Upper lobe of right lung (tissue), 1 donor: ENCODE measurements at regions not wholly inside any gene's neighbourhood (a gene's known extent, or its start where the extent isn't known, plus 50 kb on each side); places are given as distances from the start of the nearest gene placed in this dataset.

Source experiments
- ATAC-seq: fragments of 200-7000 bp; cut with Tn5 transposase; one replicate; pipeline ENCODE4 v1.9.1; 2020; ENCODE audit warnings: mild to moderate bottlenecking, moderate library complexity
- DNase-seq: peaks from one replicate; pipeline ENCODE4 v3.0.0-alpha.2; 2020
- H3K27ac ChIP-seq: fragments of 200-600 bp; one replicate; pipeline ENCODE4 v1.8.0; 2022
- H3K27me3 ChIP-seq: fragments of 200-600 bp; one replicate; pipeline ENCODE4 v1.8.0; 2022; ENCODE audit warnings: mild to moderate bottlenecking
- H3K36me3 ChIP-seq: fragments of 200-600 bp; one replicate; pipeline ENCODE4 v1.8.0; 2022
- H3K4me1 ChIP-seq: fragments of 200-600 bp; one replicate; pipeline ENCODE4 v1.8.0; 2022
- H3K4me3 ChIP-seq: fragments of 200-600 bp; one replicate; pipeline ENCODE4 v1.8.0; 2022; ENCODE audit warnings: mild to moderate bottlenecking
- H3K9me3 ChIP-seq: fragments of 200-600 bp; one replicate; pipeline ENCODE4 v1.8.0; 2022
- intact Hi-C: fragments of 100-400 bp; cut with DNase I; formaldehyde crosslinking; loops from one replicate; pipeline ENCODE4 v1.11.0; 2022
- TF ChIP-seq, protein P1 (sequence below): fragments of 200-600 bp; IDR thresholded peaks from one replicate; pipeline ENCODE4 v1.8.0; 2022; ENCODE audit warnings: antibody characterized with exemption
- donor health status: DM: no; HTN: yes; CAD: no; lungs with severe emphysema.

DNA sequence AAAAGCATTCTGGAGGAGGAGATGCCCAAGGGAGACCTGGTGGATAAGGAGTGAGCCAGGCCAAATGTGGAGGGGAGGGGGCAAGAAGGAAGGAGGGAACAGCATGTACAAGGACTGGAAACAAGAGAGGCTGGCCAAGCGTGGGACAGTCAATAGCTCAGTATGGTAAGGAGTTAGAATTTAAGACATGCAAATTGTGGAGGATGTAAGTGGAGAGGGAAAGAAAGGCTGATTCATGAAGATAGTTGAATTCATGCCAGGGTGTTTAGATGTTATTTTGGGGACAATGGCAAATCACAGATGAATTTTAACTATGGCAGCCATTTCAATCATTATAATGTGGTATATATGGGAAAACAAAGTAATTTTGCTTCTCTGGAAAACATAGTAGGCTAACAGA is 462.3 kb downstream of the MEIS1 start:
- H3K27me3 ChIP-seq: no peaks in the 10 kb centered on the region
- no peak for ATAC-seq
- TF ChIP-seq, protein P1, sequence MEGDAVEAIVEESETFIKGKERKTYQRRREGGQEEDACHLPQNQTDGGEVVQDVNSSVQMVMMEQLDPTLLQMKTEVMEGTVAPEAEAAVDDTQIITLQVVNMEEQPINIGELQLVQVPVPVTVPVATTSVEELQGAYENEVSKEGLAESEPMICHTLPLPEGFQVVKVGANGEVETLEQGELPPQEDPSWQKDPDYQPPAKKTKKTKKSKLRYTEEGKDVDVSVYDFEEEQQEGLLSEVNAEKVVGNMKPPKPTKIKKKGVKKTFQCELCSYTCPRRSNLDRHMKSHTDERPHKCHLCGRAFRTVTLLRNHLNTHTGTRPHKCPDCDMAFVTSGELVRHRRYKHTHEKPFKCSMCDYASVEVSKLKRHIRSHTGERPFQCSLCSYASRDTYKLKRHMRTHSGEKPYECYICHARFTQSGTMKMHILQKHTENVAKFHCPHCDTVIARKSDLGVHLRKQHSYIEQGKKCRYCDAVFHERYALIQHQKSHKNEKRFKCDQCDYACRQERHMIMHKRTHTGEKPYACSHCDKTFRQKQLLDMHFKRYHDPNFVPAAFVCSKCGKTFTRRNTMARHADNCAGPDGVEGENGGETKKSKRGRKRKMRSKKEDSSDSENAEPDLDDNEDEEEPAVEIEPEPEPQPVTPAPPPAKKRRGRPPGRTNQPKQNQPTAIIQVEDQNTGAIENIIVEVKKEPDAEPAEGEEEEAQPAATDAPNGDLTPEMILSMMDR: no peak
- H3K4me3 ChIP-seq: no peak overlapping the region
- DNase-seq: no peak
- H3K9me3 ChIP-seq: no peaks in the 10 kb centered on the region
- no peaks in the 10 kb centered on the region for H3K36me3 ChIP-seq
- intact Hi-C loops: no loop called here
- H3K27ac ChIP-seq: no peak overlapping the region
- no peaks in the 10 kb centered on the region for H3K4me1 ChIP-seq

DNA sequence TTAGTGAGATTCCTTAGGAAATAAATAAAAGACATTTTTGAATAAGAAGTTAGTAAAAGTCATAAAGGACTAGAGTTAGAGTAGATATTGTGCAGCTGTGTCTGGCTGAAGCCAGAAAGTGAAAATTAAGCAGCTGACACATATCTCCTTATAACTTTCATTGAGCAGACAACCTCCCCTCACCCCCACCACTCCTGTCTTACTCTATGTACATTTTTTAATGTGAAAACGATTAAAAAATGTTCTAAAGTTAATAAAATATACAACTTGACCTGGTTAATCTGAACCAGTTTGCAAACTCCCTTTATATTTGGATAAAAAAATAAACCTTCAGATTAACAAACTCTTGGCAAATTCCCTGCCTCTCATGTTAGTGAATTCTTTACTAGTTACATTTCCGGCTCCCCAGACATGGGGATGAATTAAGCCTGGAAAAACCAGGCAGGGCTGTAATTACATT is 462.8 kb downstream of the MEIS1 start:
- Histone ChIP-seq H3K27ac (no peak overlapping the region), H3K4me1 (no peaks in the 10 kb centered on the region), H3K27me3 (no peaks in the 10 kb centered on the region), H3K4me3 (no peak overlapping the region), H3K36me3 (no peaks in the 10 kb centered on the region), H3K9me3 (no peaks in the 10 kb centered on the region)
- ATAC-seq (no peak), DNase-seq (no peak)
- intact Hi-C loops: no loop called here
- TF ChIP-seq, protein P1: no peak

DNA sequence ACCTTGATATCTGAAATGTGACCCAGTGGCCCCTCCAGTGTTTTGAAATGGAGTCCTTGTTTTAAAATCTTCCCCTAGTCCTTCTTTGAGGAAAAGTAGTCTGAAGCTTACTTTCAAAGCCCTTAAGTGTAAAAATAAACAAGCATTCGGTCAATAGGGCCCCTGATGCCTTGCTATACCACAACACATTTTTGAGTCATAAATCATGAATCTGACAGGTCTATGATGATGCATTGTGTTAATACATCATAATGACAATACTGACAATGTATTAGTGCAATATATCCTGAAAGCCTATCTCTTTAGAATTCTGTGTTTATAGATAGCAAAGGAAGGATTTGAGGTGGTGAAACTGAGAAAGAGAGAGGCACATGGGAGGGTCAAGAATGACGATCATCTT is 464.2 kb downstream of the MEIS1 start:
- no peaks in the 10 kb centered on the region for H3K36me3 ChIP-seq
- H3K27ac ChIP-seq: no peak overlapping the region
- H3K4me1 ChIP-seq: no peaks in the 10 kb centered on the region
- TF ChIP-seq, protein P1: no peak
- no peak overlapping the region for H3K4me3 ChIP-seq
- intact Hi-C loops: no loop called here
- no peak for DNase-seq
- no peaks in the 10 kb centered on the region for H3K27me3 ChIP-seq
- H3K9me3 ChIP-seq: no peaks in the 10 kb centered on the region
- ATAC-seq: no peak

DNA sequence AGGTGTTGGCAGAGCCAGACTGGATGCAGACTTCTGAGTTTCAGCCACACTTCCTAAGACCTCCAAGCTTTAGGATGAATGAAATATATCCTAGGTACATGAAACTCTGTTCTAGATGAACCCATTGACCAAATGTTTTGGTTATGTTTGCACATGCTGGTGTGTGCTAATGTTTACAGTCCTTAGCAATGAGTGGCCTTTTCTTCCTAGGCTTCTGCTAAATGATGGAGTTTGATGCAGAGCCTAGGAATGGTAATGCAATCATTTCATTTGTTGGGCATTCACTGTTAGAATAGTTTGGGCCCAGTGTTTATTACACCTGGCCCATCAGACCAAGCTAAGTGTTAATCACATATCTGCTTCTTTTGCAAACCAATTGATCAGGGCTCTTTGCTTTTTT is 464.7 kb downstream of the MEIS1 start:
- no peak for ATAC-seq
- Histone ChIP-seq H3K4me1 (no peaks in the 10 kb centered on the region), H3K36me3 (no peaks in the 10 kb centered on the region), H3K9me3 (no peaks in the 10 kb centered on the region), H3K27ac (no peak overlapping the region), H3K27me3 (no peaks in the 10 kb centered on the region), H3K4me3 (no peak overlapping the region)
- TF ChIP-seq, protein P1: no peak
- no peak for DNase-seq
- intact Hi-C loops: no loop called here

DNA sequence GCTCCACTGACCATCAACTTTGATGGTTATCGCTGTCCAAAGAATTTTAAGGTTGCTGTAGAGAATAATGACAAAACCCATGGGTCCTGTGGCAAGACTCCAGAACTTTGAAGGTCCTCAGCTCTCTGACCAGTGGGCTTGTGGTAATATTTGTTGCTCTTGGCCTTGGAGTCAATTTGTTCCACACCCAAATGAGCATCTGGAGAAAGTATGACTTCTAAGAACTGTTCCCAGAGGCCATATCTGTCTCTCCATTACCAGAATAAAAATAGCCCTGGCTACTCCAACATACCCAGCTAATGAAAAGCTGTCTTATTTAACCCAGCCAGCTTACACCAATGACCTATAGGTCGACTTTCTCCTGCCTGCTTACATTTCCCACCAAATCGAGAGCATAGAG is 466.4 kb downstream of the MEIS1 start:
- Histone ChIP-seq H3K9me3 (no peaks in the 10 kb centered on the region), H3K36me3 (no peaks in the 10 kb centered on the region), H3K4me3 (no peak overlapping the region), H3K27me3 (no peaks in the 10 kb centered on the region), H3K4me1 (no peaks in the 10 kb centered on the region), H3K27ac (no peak overlapping the region)
- TF ChIP-seq, protein P1: no peak
- DNase-seq (no peak), ATAC-seq (no peak)
- intact Hi-C loops: no loop called here

DNA sequence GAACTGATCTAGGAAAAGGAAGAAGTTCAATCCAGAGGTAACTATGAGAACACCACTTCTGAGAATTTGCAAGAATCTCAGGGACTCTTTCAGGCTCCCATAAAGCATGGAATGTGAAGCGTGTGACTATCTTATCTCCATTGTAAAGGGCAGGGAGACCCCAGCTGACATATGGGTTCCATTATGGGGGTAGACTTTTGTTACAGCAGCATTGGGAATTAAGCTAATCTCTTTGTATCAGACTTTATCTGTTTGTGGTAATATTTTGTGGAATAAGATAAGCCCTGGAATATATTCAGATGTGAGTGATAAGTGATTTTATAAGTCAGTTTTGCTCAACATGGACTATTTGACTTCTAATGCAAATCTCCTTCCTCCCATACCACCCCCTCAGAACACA is 468.3 kb downstream of the MEIS1 start:
- Histone ChIP-seq H3K4me1 (no peaks in the 10 kb centered on the region), H3K36me3 (no peaks in the 10 kb centered on the region), H3K4me3 (no peak overlapping the region), H3K9me3 (no peaks in the 10 kb centered on the region), H3K27ac (no peak overlapping the region), H3K27me3 (no peaks in the 10 kb centered on the region)
- DNase-seq: no peak
- no peak for ATAC-seq
- TF ChIP-seq, protein P1: no peak
- intact Hi-C loops: no loop called here
